H9 (cell line): ENCODE measurements at regions not wholly inside any gene's neighbourhood (a gene's known extent, or its start where the extent isn't known, plus 50 kb on each side); places are given as distances from the start of the nearest gene placed in this dataset.

ENCODE experiments used
- DNase-seq: peaks from one replicate; pipeline ENCODE4 v3.0.0-alpha.2; 2017
- H2AFZ ChIP-seq: one replicate; pipeline ENCODE4 v1.6.1; 2013; ENCODE audit warnings: mild to moderate bottlenecking, low read length, control low read depth, moderate library complexity
- H2AK5ac ChIP-seq: 2 replicates; pipeline ENCODE4 v1.6.1; 2013; ENCODE audit warnings: low read length, control low read depth, mixed read lengths; ENCODE audit not compliant: insufficient read length
- H2BK120ac ChIP-seq: one replicate; pipeline ENCODE4 v1.6.1; 2013; ENCODE audit warnings: low read depth, mild to moderate bottlenecking, low read length, control low read depth, inconsistent platforms; ENCODE audit not compliant: poor library complexity, severe bottlenecking
- H2BK12ac ChIP-seq: 2 replicates; pipeline ENCODE4 v1.6.1; 2013; ENCODE audit warnings: low read length, control low read depth, mixed read lengths, low read depth; ENCODE audit not compliant: insufficient read length
- H2BK15ac ChIP-seq: 2 replicates; pipeline ENCODE4 v1.6.1; 2013; ENCODE audit warnings: low read depth, low read length, control low read depth
- H2BK20ac ChIP-seq: one replicate; pipeline ENCODE4 v1.6.1; 2013; ENCODE audit warnings: low read depth, mild to moderate bottlenecking, low read length, control low read depth, inconsistent platforms; ENCODE audit not compliant: poor library complexity, severe bottlenecking
- H2BK5ac ChIP-seq: 2 replicates; pipeline ENCODE4 v1.6.1; 2013; ENCODE audit warnings: low read length, control low read depth, mixed read lengths; ENCODE audit not compliant: insufficient read length
- H3K14ac ChIP-seq: 2 replicates; pipeline ENCODE4 v1.6.1; 2013; ENCODE audit warnings: low read length, control low read depth; ENCODE audit not compliant: insufficient read depth
- H3K18ac ChIP-seq: 2 replicates; pipeline ENCODE4 v1.6.1; 2013; ENCODE audit warnings: low read depth, mild to moderate bottlenecking, mixed read lengths, low read length, control low read depth; ENCODE audit not compliant: insufficient read length
- H3K23ac ChIP-seq: 2 replicates; pipeline ENCODE4 v1.6.1; 2013; ENCODE audit warnings: low read length, control low read depth, mixed read lengths, low read depth; ENCODE audit not compliant: insufficient read length
- H3K23me2 ChIP-seq: 2 replicates; pipeline ENCODE4 v1.6.1; 2013; ENCODE audit warnings: low read depth, mild to moderate bottlenecking, mixed read lengths, low read length, control low read depth; ENCODE audit not compliant: insufficient read length, poor library complexity, severe bottlenecking
- H3K27ac ChIP-seq: 2 replicates; pipeline ENCODE4 v1.5.1; 2013; ENCODE audit warnings: low read length, control low read depth, mixed read lengths, low read depth; ENCODE audit not compliant: insufficient read length
- H3K27me3 ChIP-seq: 2 replicates; pipeline ENCODE4 v1.6.1; 2013; ENCODE audit warnings: low read length, control low read depth, inconsistent platforms; ENCODE audit not compliant: insufficient read depth
- H3K4ac ChIP-seq: 2 replicates; pipeline ENCODE4 v1.6.1; 2013; ENCODE audit warnings: low read depth, mild to moderate bottlenecking, control low read depth, inconsistent platforms, low read length, moderate library complexity
- H3K4me1 ChIP-seq: 2 replicates; pipeline ENCODE4 v1.6.1; 2013; ENCODE audit warnings: low read length, control low read depth, inconsistent platforms; ENCODE audit not compliant: insufficient read depth
- H3K4me2 ChIP-seq: 2 replicates; pipeline ENCODE4 v1.6.1; 2013; ENCODE audit warnings: low read length, control low read depth, mixed read lengths; ENCODE audit not compliant: insufficient read length, insufficient read depth
- H3K56ac ChIP-seq: 2 replicates; pipeline ENCODE4 v1.6.1; 2013; ENCODE audit warnings: low read depth, mild to moderate bottlenecking, mixed read lengths, low read length, control low read depth; ENCODE audit not compliant: insufficient read length
- H3K79me1 ChIP-seq: 2 replicates; pipeline ENCODE4 v1.6.1; 2013; ENCODE audit warnings: low read depth, mild to moderate bottlenecking, moderate library complexity, low read length, control low read depth, inconsistent platforms; ENCODE audit not compliant: insufficient read depth, poor library complexity, severe bottlenecking
- H3K79me2 ChIP-seq: 2 replicates; pipeline ENCODE4 v1.6.1; 2013; ENCODE audit warnings: low read length, control low read depth, inconsistent platforms; ENCODE audit not compliant: insufficient read depth
- H3K9ac ChIP-seq: 2 replicates; pipeline ENCODE4 v1.6.1; 2013; ENCODE audit warnings: low read length, control low read depth, mixed read lengths; ENCODE audit not compliant: insufficient read length; ENCODE audit errors: extremely low read depth
- H3K9me3 ChIP-seq: one replicate; pipeline ENCODE4 v1.6.1; 2013; ENCODE audit warnings: low read depth, low read length, inconsistent platforms; ENCODE audit not compliant: control insufficient read depth
- H3T11ph ChIP-seq: one replicate; pipeline ENCODE4 v1.6.1; 2013; ENCODE audit warnings: mild to moderate bottlenecking, low read length, control low read depth, inconsistent platforms
- H4K20me1 ChIP-seq: one replicate; pipeline ENCODE4 v1.6.1; 2013; ENCODE audit not compliant: control insufficient read depth, insufficient read length, insufficient read depth
- H4K5ac ChIP-seq: 2 replicates; pipeline ENCODE4 v1.6.1; 2013; ENCODE audit warnings: low read depth, mild to moderate bottlenecking, mixed read lengths, low read length, control low read depth; ENCODE audit not compliant: insufficient read length
- H4K8ac ChIP-seq: replicated peaks from 2 replicates; pipeline ENCODE4 v1.6.1; 2013; ENCODE audit warnings: low read length, control low read depth, mixed read lengths, low read depth; ENCODE audit not compliant: insufficient read length
- H4K91ac ChIP-seq: 2 replicates; pipeline ENCODE4 v1.6.1; 2013; ENCODE audit warnings: low read depth, mild to moderate bottlenecking, moderate library complexity, mixed read lengths, low read length, control low read depth; ENCODE audit not compliant: insufficient read length
- H3K27ac Mint-ChIP-seq, 3 experiments: 2 replicates in 2 of 3; 3 replicates in 1 of 3; pipeline ENCODE4 v1.8.0; 2020 to 2021; ENCODE audit warnings: mixed read lengths in 3 of 3, mild to moderate bottlenecking in 1 of 3, moderate library complexity in 1 of 3
- H3K27me3 Mint-ChIP-seq: 2 replicates; pipeline ENCODE4 v1.8.0; 2021; ENCODE audit warnings: low read depth, mild to moderate bottlenecking, moderate library complexity, mixed read lengths
- H3K36me3 Mint-ChIP-seq, 3 experiments: 2 replicates in 2 of 3; 3 replicates in 1 of 3; pipeline ENCODE4 v1.8.0; 2020 to 2021; ENCODE audit warnings: low read depth in 3 of 3, mixed read lengths in 3 of 3; ENCODE audit not compliant: insufficient read depth in 1 of 3
- H3K4me1 Mint-ChIP-seq, 2 experiments: 2 replicates each; pipeline ENCODE4 v1.8.0; 2020; ENCODE audit warnings: mixed read lengths in 2 of 2
- H3K4me3 Mint-ChIP-seq, 2 experiments: 2 replicates in 1 of 2; 3 replicates in 1 of 2; pipeline ENCODE4 v1.8.0; 2020 to 2021; ENCODE audit warnings: mild to moderate bottlenecking in 2 of 2, mixed read lengths in 2 of 2, moderate library complexity in 1 of 2
- H3K9me3 Mint-ChIP-seq, 2 experiments: 2 replicates in 1 of 2; 3 replicates in 1 of 2; pipeline ENCODE4 v1.8.0; 2020; ENCODE audit warnings: mild to moderate bottlenecking in 2 of 2, mixed read lengths in 2 of 2, moderate library complexity in 1 of 2
- CTCF ChIP-seq: fragments of 200-600 bp; sonication (generic); conservative IDR thresholded peaks from 3 replicates; pipeline ENCODE4 v1.8.0; 2021; ENCODE audit warnings: antibody characterized with exemption, mild to moderate bottlenecking

GRCh38 chr4:141548791-141549190 is 87.6 kb upstream of the IL15 start:
- Histone ChIP-seq H3K27ac (no peak overlapping the region), H3K23ac (no peak overlapping the region), H2BK5ac (no peak overlapping the region), H4K20me1 (no peaks in the 10 kb centered on the region), H3K14ac (no peak overlapping the region), H2BK20ac (no peak overlapping the region), H3K4me2 (no peak overlapping the region), H3K79me1 (no peaks in the 10 kb centered on the region), H3K9me3 (no peaks in the 10 kb centered on the region), H2AFZ (no peak overlapping the region), H4K91ac (no peak overlapping the region), H3K4ac (no peak overlapping the region), H2BK120ac (no peak overlapping the region), H3K56ac (no peak overlapping the region), H2BK12ac (no peak overlapping the region), H2AK5ac (no peak overlapping the region), H4K5ac (no peak overlapping the region), H3T11ph (no peak overlapping the region), H3K4me1 (no peaks in the 10 kb centered on the region), H4K8ac (no peak overlapping the region), H3K18ac (no peak overlapping the region), H2BK15ac (no peak overlapping the region), H3K27me3 (no peaks in the 10 kb centered on the region), H3K9ac (no peak overlapping the region), H3K23me2 (no peaks in the 10 kb centered on the region), H3K79me2 (no peaks in the 10 kb centered on the region)
- Mint-ChIP-seq H3K4me1 (no peaks in the 10 kb centered on the region), H3K27me3 (peaks cover 6% of the 10 kb centered on the region; the same call in 1 of the 2 replicates), H3K4me3 (no peak overlapping the region), H3K36me3 (peaks cover 3 to 17% (median 16%) of the 10 kb centered on the region in 3 experiments; a peak in 5 of 7 replicates), H3K9me3 (peaks cover 17 to 25% of the 10 kb centered on the region in 2 experiments), H3K27ac (no peak overlapping the region)
- TF ChIP-seq CTCF = no peak
- DNase-seq = no peak
